ENCODE measurements at regions not wholly inside any gene's neighbourhood (a gene's known extent, or its start where the extent isn't known, plus 50 kb on each side); places are given as distances from the start of the nearest gene placed in this dataset.

GRCh38 chr2:131418625-131419024, 54.7 kb upstream of the RAB6D start:
- H3K23ac ChIP-seq (ENCODE audit: low read length in 2 of 2), result no peak overlapping the region
- no peak overlapping the region for H2BK120ac ChIP-seq (ENCODE audit: low read depth, low read length)
- H3K27me3 ChIP-seq (ENCODE audit: control insufficient read depth in 1 of 2, insufficient read depth in 1 of 2, low read length in 2 of 2), result peaks cover 23 to 32% of the 10 kb centered on the region in 2 experiments
- no peak for DNase-seq
- no peaks in the 10 kb centered on the region for H3K79me1 ChIP-seq (replicated peaks; ENCODE audit: low read length, poor library complexity, severe bottlenecking)
- no peaks in the 10 kb centered on the region for H3K36me3 ChIP-seq (ENCODE audit: control insufficient read depth in 1 of 2, insufficient read depth in 2 of 2, low read depth in 1 of 2, low read length in 2 of 2)
- H3K4me1 ChIP-seq (ENCODE audit: control insufficient read depth, insufficient read depth, low read depth, low read length), result no peaks in the 10 kb centered on the region
- WGBS, result 87% methylated on average over 8 of the region's 8 CpGs
- no peak overlapping the region for H3K9ac ChIP-seq (ENCODE audit: low read length)
- H3K4ac ChIP-seq (ENCODE audit: low read depth in 1 of 2, low read length in 2 of 2), result no peak overlapping the region
- no peak overlapping the region for H3K4me3 ChIP-seq (ENCODE audit: insufficient read depth in 1 of 2, low read depth in 1 of 2, low read length in 2 of 2)
- H3K4me2 ChIP-seq (ENCODE audit: low read length, poor library complexity, severe bottlenecking), result no peak overlapping the region
- no peak overlapping the region for H2BK12ac ChIP-seq (ENCODE audit: low read length in 2 of 2)
- no peak overlapping the region for H2BK15ac ChIP-seq (ENCODE audit: low read depth, poor library complexity, severe bottlenecking)
- no peak overlapping the region for H2AFZ ChIP-seq (ENCODE audit: low read depth, low read length)
- H3K27ac ChIP-seq (ENCODE audit: low read length, poor library complexity, severe bottlenecking), result no peak overlapping the region
- no peak overlapping the region for H2AK5ac ChIP-seq (ENCODE audit: low read length, severe bottlenecking)
- no peak overlapping the region for H4K8ac ChIP-seq (ENCODE audit: low read length)
- H2BK5ac ChIP-seq (ENCODE audit: low read depth, low read length, poor library complexity, severe bottlenecking), result no peak overlapping the region
- H3K18ac ChIP-seq (ENCODE audit: low read depth in 1 of 2, low read length in 2 of 2), result no peak overlapping the region
- no peaks in the 10 kb centered on the region for H3K9me3 ChIP-seq (ENCODE audit: control insufficient read depth, low read length)
- H3K14ac ChIP-seq (ENCODE audit: low read length in 2 of 2), result no peak overlapping the region
- no peak overlapping the region for H4K91ac ChIP-seq (ENCODE audit: low read length)

- Histone ChIP-seq H2BK12ac (ENCODE audit: low read length in 2 of 2) (no peak overlapping the region), H2BK5ac (ENCODE audit: low read depth, low read length, poor library complexity, severe bottlenecking) (no peak overlapping the region), H3K4ac (ENCODE audit: low read depth in 1 of 2, low read length in 2 of 2) (no peak overlapping the region), H2BK15ac (ENCODE audit: low read depth, poor library complexity, severe bottlenecking) (no peak overlapping the region), H4K8ac (ENCODE audit: low read length) (no peak overlapping the region), H3K9ac (ENCODE audit: low read length) (no peak overlapping the region), H3K4me3 (ENCODE audit: insufficient read depth in 1 of 2, low read depth in 1 of 2, low read length in 2 of 2) (no peak overlapping the region), H2AK5ac (ENCODE audit: low read length, severe bottlenecking) (no peak overlapping the region), H3K4me2 (ENCODE audit: low read length, poor library complexity, severe bottlenecking) (no peak overlapping the region), H4K91ac (ENCODE audit: low read length) (no peak overlapping the region), H2AFZ (ENCODE audit: low read depth, low read length) (no peak overlapping the region), H2BK120ac (ENCODE audit: low read depth, low read length) (no peak overlapping the region), H3K9me3 (ENCODE audit: control insufficient read depth, low read length) (no peaks in the 10 kb centered on the region), H3K27me3 (ENCODE audit: control insufficient read depth in 1 of 2, insufficient read depth in 1 of 2, low read length in 2 of 2) (peaks cover 20 to 34% of the 10 kb centered on the region in 2 experiments), H3K18ac (ENCODE audit: low read depth in 1 of 2, low read length in 2 of 2) (no peak overlapping the region), H3K27ac (ENCODE audit: low read length, poor library complexity, severe bottlenecking) (no peak overlapping the region), H3K23ac (ENCODE audit: low read length in 2 of 2) (no peak overlapping the region), H3K79me1 (replicated peaks; ENCODE audit: low read length, poor library complexity, severe bottlenecking) (no peaks in the 10 kb centered on the region), H3K4me1 (ENCODE audit: control insufficient read depth, insufficient read depth, low read depth, low read length) (no peaks in the 10 kb centered on the region), H3K14ac (ENCODE audit: low read length in 2 of 2) (no peak overlapping the region), H3K36me3 (ENCODE audit: control insufficient read depth in 1 of 2, insufficient read depth in 2 of 2, low read depth in 1 of 2, low read length in 2 of 2) (no peaks in the 10 kb centered on the region)
- DNase-seq, result peak; percentile 51
- WGBS, result 55% methylated on average over 2 of the region's 2 CpGs
Observed at GRCh38 chr2:131417886-131418285, 53.9 kb upstream of the RAB6D start.

DNA sequence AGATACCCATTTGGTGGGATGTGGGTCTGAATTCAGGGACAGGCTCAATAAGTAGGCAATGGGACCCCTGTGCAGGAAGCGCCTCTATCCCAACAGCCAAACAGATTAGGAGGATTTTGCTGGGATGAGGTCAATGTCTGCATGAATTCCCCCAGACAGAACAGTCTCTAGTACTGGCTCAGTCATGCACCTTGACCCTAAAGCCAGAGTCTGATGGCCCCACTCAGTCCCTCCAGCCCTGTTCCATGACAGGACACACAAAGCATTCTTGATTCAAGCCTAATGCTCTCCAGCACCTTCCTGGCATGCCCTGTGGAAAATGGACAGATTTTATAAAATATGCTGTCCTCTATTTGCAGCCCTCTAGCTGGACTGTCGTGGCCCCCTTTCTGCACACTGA, 49.8 kb upstream of the RAB6D start:
- Histone ChIP-seq H3K4me3 (ENCODE audit: insufficient read depth in 1 of 2, low read depth in 1 of 2, low read length in 2 of 2) (no peak overlapping the region), H3K27me3 (ENCODE audit: control insufficient read depth in 1 of 2, insufficient read depth in 1 of 2, low read length in 2 of 2) (peaks cover 29 to 48% of the 10 kb centered on the region in 2 experiments), H3K18ac (ENCODE audit: low read depth in 1 of 2, low read length in 2 of 2) (no peak overlapping the region), H3K27ac (ENCODE audit: low read length, poor library complexity, severe bottlenecking) (no peak overlapping the region), H3K9ac (ENCODE audit: low read length) (no peak overlapping the region), H3K79me1 (replicated peaks; ENCODE audit: low read length, poor library complexity, severe bottlenecking) (no peaks in the 10 kb centered on the region), H3K9me3 (ENCODE audit: control insufficient read depth, low read length) (no peaks in the 10 kb centered on the region), H3K4me1 (ENCODE audit: control insufficient read depth, insufficient read depth, low read depth, low read length) (no peaks in the 10 kb centered on the region), H2BK120ac (ENCODE audit: low read depth, low read length) (no peak overlapping the region), H3K14ac (ENCODE audit: low read length in 2 of 2) (no peak overlapping the region), H3K36me3 (ENCODE audit: control insufficient read depth in 1 of 2, insufficient read depth in 2 of 2, low read depth in 1 of 2, low read length in 2 of 2) (no peaks in the 10 kb centered on the region), H2BK15ac (ENCODE audit: low read depth, poor library complexity, severe bottlenecking) (no peak overlapping the region), H2AFZ (ENCODE audit: low read depth, low read length) (no peak overlapping the region), H4K91ac (ENCODE audit: low read length) (no peak overlapping the region), H3K4ac (ENCODE audit: low read depth in 1 of 2, low read length in 2 of 2) (no peak overlapping the region), H2AK5ac (ENCODE audit: low read length, severe bottlenecking) (no peak overlapping the region), H3K4me2 (ENCODE audit: low read length, poor library complexity, severe bottlenecking) (no peak overlapping the region), H4K8ac (ENCODE audit: low read length) (no peak overlapping the region), H3K23ac (ENCODE audit: low read length in 2 of 2) (no peak overlapping the region), H2BK12ac (ENCODE audit: low read length in 2 of 2) (no peak overlapping the region), H2BK5ac (ENCODE audit: low read depth, low read length, poor library complexity, severe bottlenecking) (no peak overlapping the region)
- DNase-seq, result no peak
- 80% methylated on average over 2 of the region's 2 CpGs for WGBS

Measured in mesenchymal stem cell (in vitro differentiated cells and primary cell).